NT2/D1 (cell line): ENCODE measurements at regions not wholly inside any gene's neighbourhood (a gene's known extent, or its start where the extent isn't known, plus 50 kb on each side); places are given as distances from the start of the nearest gene placed in this dataset.

Source experiments
- SUZ12 ChIP-seq: IDR thresholded peaks from 2 replicates; pipeline ENCODE4 v1.6.1; 2011; ENCODE audit not compliant: insufficient read length, insufficient read depth; ENCODE audit errors: extremely low read depth
- YY1 ChIP-seq: IDR thresholded peaks from 2 replicates; pipeline ENCODE4 v1.6.1; 2011; ENCODE audit not compliant: insufficient read length, insufficient read depth
- ZNF274 ChIP-seq: IDR thresholded peaks from 2 replicates; pipeline ENCODE4 v1.6.1; 2011; ENCODE audit warnings: mild to moderate bottlenecking, low read depth, low read length

GRCh38 chrX:122245943-122246342 is 938.1 kb upstream of the GRIA3 start:
- TF ChIP-seq SUZ12: no peak
- TF ChIP-seq ZNF274: no peak
- no peak for TF ChIP-seq YY1
